A673 (cell line): ENCODE measurements at regions not wholly inside any gene's neighbourhood (a gene's known extent, or its start where the extent isn't known, plus 50 kb on each side); places are given as distances from the start of the nearest gene placed in this dataset.

Experiments
- BruUV-seq: library from RNA; stranded (reverse); fragments of 400-500 nt; replicated peaks from 2 replicates; lab custom pipeline; 2021; lab: Mats Ljungman, UMichigan
- CTCF ChIA-PET: fragments of 300-600 bp; sonication (Branson Sonifier 250); formaldehyde crosslinking; loops from one replicate; lab custom pipeline; 2022; ENCODE audit warnings: antibody characterized with exemption; lab: Charles Lee
- POLR2A ChIA-PET: fragments of 300-600 bp; sonication (Branson Sonifier 250); formaldehyde crosslinking; loops from one replicate; lab custom pipeline; 2022; ENCODE audit warnings: antibody characterized with exemption; ENCODE audit not compliant: low non-redundant PET; lab: Charles Lee
- DNase-seq: peaks from one replicate; pipeline ENCODE4 v3.0.0-alpha.2; 2015; ENCODE audit warnings: low spot score
- H3K27ac ChIP-seq: fragments of 200-600 bp; sonication (generic); 2 replicates; pipeline ENCODE4 v1.5.1; 2016; ENCODE audit warnings: mixed run types, low read depth, mild to moderate bottlenecking, mixed read lengths, antibody characterized with exemption, low read length; ENCODE audit not compliant: poor library complexity, severe bottlenecking
- H3K27me3 ChIP-seq: fragments of 200-600 bp; sonication (generic); replicated peaks from 2 replicates; pipeline ENCODE4 v1.6.1; 2017; ENCODE audit warnings: mixed run types, low read depth, mild to moderate bottlenecking, mixed read lengths, antibody characterized with exemption, low read length; ENCODE audit not compliant: insufficient read depth, poor library complexity
- H3K36me3 ChIP-seq: fragments of 200-600 bp; sonication (generic); 2 replicates; pipeline ENCODE4 v1.6.1; 2016; ENCODE audit warnings: mixed run types, mild to moderate bottlenecking, mixed read lengths, antibody characterized with exemption, low read length; ENCODE audit not compliant: insufficient read depth, poor library complexity, severe bottlenecking
- H3K4me1 ChIP-seq: fragments of 200-600 bp; sonication (generic); 2 replicates; pipeline ENCODE4 v1.6.1; 2017; ENCODE audit warnings: mixed run types, mild to moderate bottlenecking, mixed read lengths, antibody characterized with exemption, low read length; ENCODE audit not compliant: insufficient read depth, poor library complexity, severe bottlenecking
- H3K4me3 ChIP-seq: fragments of 200-600 bp; sonication (generic); 2 replicates; pipeline ENCODE4 v1.5.1; 2016; ENCODE audit warnings: low read depth, mixed run types, mild to moderate bottlenecking, mixed read lengths, low read length; ENCODE audit not compliant: poor library complexity, severe bottlenecking
- H3K9me3 ChIP-seq: fragments of 200-600 bp; sonication (generic); 2 replicates; pipeline ENCODE4 v1.6.1; 2016; ENCODE audit warnings: mixed run types, low read depth, mild to moderate bottlenecking, mixed read lengths, antibody characterized with exemption, low read length; ENCODE audit not compliant: poor library complexity, severe bottlenecking
- CTCF ChIP-seq: fragments of 300-800, 200-600 bp; sonication (generic); conservative IDR thresholded peaks from 2 replicates; pipeline ENCODE4 v1.5.1; 2017; ENCODE audit warnings: low read depth, mild to moderate bottlenecking, antibody characterized with exemption, low read length, moderate library complexity, mixed read lengths
- EZH2 ChIP-seq: fragments of 200-600 bp; sonication (generic); IDR thresholded peaks from 2 replicates; pipeline ENCODE4 v1.6.1; 2017; ENCODE audit warnings: borderline replicate concordance, low read depth, mild to moderate bottlenecking, mixed read lengths, antibody characterized with exemption, low read length; ENCODE audit not compliant: poor library complexity, severe bottlenecking
- intact Hi-C: fragments of 100-400 bp; cut with micrococcal nuclease; formaldehyde crosslinking; loops from one replicate; pipeline ENCODE4 v1.10.0; 2022; ENCODE audit not compliant: unreplicated experiment

- CTCF ChIA-PET = no interaction called here
Measured at GRCh38 chr18:8977701-8978100, 124.8 kb upstream of the NDUFV2 start.

GRCh38 chr18:8978394-8978793, 124.1 kb upstream of the NDUFV2 start:
- Histone ChIP-seq H3K27ac (no peak overlapping the region), H3K27me3 (no peaks in the 10 kb centered on the region), H3K4me3 (no peak overlapping the region), H3K9me3 (no peaks in the 10 kb centered on the region), H3K36me3 (no peaks in the 10 kb centered on the region), H3K4me1 (no peaks in the 10 kb centered on the region)
- no peak for DNase-seq
- intact Hi-C loops = no loop called here
- CTCF ChIA-PET = no interaction called here
- POLR2A ChIA-PET = no interaction called here
- TF ChIP-seq EZH2 = no peak
- no peak for TF ChIP-seq CTCF
- no TSS peak for BruUV-seq

More at GRCh38 chr18:8977701-8978100, 124.8 kb upstream of the NDUFV2 start:
- Histone ChIP-seq H3K4me3 (no peak overlapping the region), H3K4me1 (no peaks in the 10 kb centered on the region), H3K27ac (no peak overlapping the region), H3K27me3 (no peaks in the 10 kb centered on the region), H3K9me3 (no peaks in the 10 kb centered on the region), H3K36me3 (no peaks in the 10 kb centered on the region)
- POLR2A ChIA-PET = no interaction called here
- intact Hi-C loops = no loop called here
- TF ChIP-seq CTCF = no peak
- TF ChIP-seq EZH2 = no peak
- no peak for DNase-seq
- BruUV-seq = no TSS peak

- Histone ChIP-seq H3K27ac (no peak overlapping the region), H3K36me3 (no peaks in the 10 kb centered on the region), H3K9me3 (no peaks in the 10 kb centered on the region), H3K4me1 (no peaks in the 10 kb centered on the region), H3K4me3 (no peak overlapping the region), H3K27me3 (no peaks in the 10 kb centered on the region)
- ChIA-PET CTCF (interaction anchor here (0.5 kb wide), 1 partner anchor 252 kb away, joined by 7 read pairs; no protein-coding TSS in a partner anchor), POLR2A (interaction anchor here (0.6 kb wide), 1 partner anchor 302 kb away, joined by 3 read pairs; no protein-coding TSS in a partner anchor)
- intact Hi-C loops = no loop called here
- BruUV-seq = no TSS peak
- no peak for DNase-seq
- TF ChIP-seq EZH2 (no peak), CTCF (no peak)
Measured at GRCh38 chr18:8979258-8979988, 123.1 kb upstream of the NDUFV2 start.
